ENCODE measurements at regions not wholly inside any gene's neighbourhood (a gene's known extent, or its start where the extent isn't known, plus 50 kb on each side); places are given as distances from the start of the nearest gene placed in this dataset.

GRCh38 chr6:4382362-4382853 lies 247.0 kb upstream of the ECI2 start (continued):
- no peak for TF ChIP-seq E2F6 (IDR thresholded peaks at IDR 0.05; ENCODE audit: borderline replicate concordance in 1 of 2, extremely low read depth in 1 of 2, insufficient read depth in 1 of 2, insufficient read length in 1 of 2, low read depth in 1 of 2, low read length in 1 of 2, poor library complexity in 1 of 2, severe bottlenecking in 1 of 2)
- no peak for TF ChIP-seq HMG20A (CRISPR knock-in tag; conservative IDR thresholded peaks at IDR 0.05)
- no peak for TF ChIP-seq U2AF1 (optimal IDR thresholded peaks at IDR 0.05; ENCODE audit: low read depth, low read length)
- peak; percentile 90 for TF ChIP-seq JUND (IDR thresholded peaks at IDR 0.05; ENCODE audit: borderline replicate concordance, low read depth, low read length)
- TF ChIP-seq JUND (tag; IDR thresholded peaks at IDR 0.05; ENCODE audit: borderline replicate concordance, low read depth, low read length) = no peak; the same call in 2 of the 3 replicates
- TF ChIP-seq SNAPC5 (CRISPR knock-in tag; IDR thresholded peaks at IDR 0.05) = no peak
- TF ChIP-seq ZNF311 (CRISPR knock-in tag; IDR thresholded peaks at IDR 0.05) = 0 out of 2 replicates have a peak, but pooled peaks have one; percentile 7
- TF ChIP-seq ZFPM2 (CRISPR knock-in tag; IDR thresholded peaks at IDR 0.05) = no peak
- TF ChIP-seq POLR3G (IDR thresholded peaks at IDR 0.05; ENCODE audit: extremely low read depth, insufficient read length, insufficient replicate concordance) = no peak
- TF ChIP-seq DIDO1 (tag; IDR thresholded peaks at IDR 0.05; ENCODE audit: low read depth) = no peak
- TF ChIP-seq ZSCAN32 (CRISPR knock-in tag; IDR thresholded peaks at IDR 0.05) = peak; percentile 90
- TF ChIP-seq RAD21 (CRISPR knock-in tag; conservative IDR thresholded peaks at IDR 0.05 in 1 of 2, IDR thresholded peaks at IDR 0.05 in 1 of 2) = peak in 1 of 2 experiments; percentile 21; a peak in 3 of 4 replicates
- TF ChIP-seq ZNF41 (CRISPR knock-in tag; conservative IDR thresholded peaks at IDR 0.05) = 0 out of 2 replicates have a peak, but pooled peaks have one; percentile 45
- no peak for TF ChIP-seq ETV6 (IDR thresholded peaks at IDR 0.05; ENCODE audit: borderline replicate concordance in 1 of 2, low read depth in 2 of 2, low read length in 1 of 2)
- TF ChIP-seq ETV6 (CRISPR knock-in tag; IDR thresholded peaks at IDR 0.05; ENCODE audit: borderline replicate concordance) = no peak
- no peak for TF ChIP-seq DPF2 (IDR thresholded peaks at IDR 0.05)
- no peak for TF ChIP-seq ARNT (IDR thresholded peaks at IDR 0.05)
- TF ChIP-seq ETS2 (tag; IDR thresholded peaks at IDR 0.05; ENCODE audit: borderline replicate concordance, poor library complexity, severe bottlenecking) = no peak
- peak; percentile 98 for TF ChIP-seq ATF4 (CRISPR knock-in tag; IDR thresholded peaks at IDR 0.05)
- TF ChIP-seq MTA3 (IDR thresholded peaks at IDR 0.05; ENCODE audit: borderline replicate concordance) = no peak
- TF ChIP-seq CEBPZ (IDR thresholded peaks at IDR 0.05; ENCODE audit: borderline replicate concordance, low read depth, low read length) = no peak
- no peak for TF ChIP-seq ZNF695 (CRISPR knock-in tag; IDR thresholded peaks at IDR 0.05)
- TF ChIP-seq ARID1B (IDR thresholded peaks at IDR 0.05) = peak; percentile 40; the same call in 1 of the 2 replicates
- no peak for TF ChIP-seq EZH2 (IDR thresholded peaks at IDR 0.05; ENCODE audit: borderline replicate concordance, low read depth, low read length)
- no peak for TF ChIP-seq TARDBP (IDR thresholded peaks at IDR 0.05)

Measured in K562 (cell line).